GM12878 (cell line): ENCODE measurements at regions not wholly inside any gene's neighbourhood (a gene's known extent, or its start where the extent isn't known, plus 50 kb on each side); places are given as distances from the start of the nearest gene placed in this dataset.

Experiments used
- ATAC-seq: fragments of 200-7000 bp; cut with Tn5 transposase; 3 replicates; pipeline ENCODE4 v1.9.1; 2020; ENCODE audit warnings: mild to moderate bottlenecking, moderate library complexity
- BruUV-seq: library from RNA; stranded (reverse); fragments of 400-500 nt; replicated peaks from 2 replicates; lab custom pipeline; 2021; lab: Mats Ljungman, UMichigan
- CTCF ChIA-PET: fragments of 300-600 bp; sonication (Branson Sonifier 250); formaldehyde crosslinking; extraction: SDS; loops from one replicate; lab custom pipeline; 2021; ENCODE audit warnings: inconsistent platforms; lab: Yijun Ruan, JAX
- POLR2A ChIA-PET: fragments of 350-600 bp; formaldehyde crosslinking; extraction: SDS; loops from one replicate; lab custom pipeline; 2021; ENCODE audit warnings: inconsistent platforms; lab: Charles Lee
- RAD21 ChIA-PET: fragments of 300-600 bp; sonication (Branson Sonifier 250); formaldehyde crosslinking; loops from one replicate; lab custom pipeline; 2023; ENCODE audit warnings: antibody characterized with exemption; ENCODE audit not compliant: unreplicated experiment; lab: Charles Lee
- SMC1A ChIA-PET: fragments of 300-600 bp; sonication (Branson Sonifier 250); formaldehyde crosslinking; loops from one replicate; lab custom pipeline; 2023; ENCODE audit not compliant: unreplicated experiment, uncharacterized antibody; lab: Charles Lee
- DNase-seq: peaks from one replicate; pipeline ENCODE4 v3.0.0-alpha.2; 2011; ENCODE audit warnings: low read depth, low spot score
- FAIRE-seq: peaks from 3 replicates; lab custom pipeline; 2011; peaks lifted over from hg19 to GRCh38; lab: Jason Lieb, UNC
- H2AFZ ChIP-seq: 2 replicates; pipeline ENCODE4 v1.6.0; 2011; ENCODE audit warnings: low read depth, low read length, control low read depth; ENCODE audit not compliant: control insufficient read depth
- H3K27ac ChIP-seq: 2 replicates; pipeline ENCODE4 v1.5.1; 2011; ENCODE audit warnings: control low read depth; ENCODE audit not compliant: control insufficient read depth, insufficient read depth
- H3K27me3 ChIP-seq, 2 experiments: replicated peaks in 1 of 2; 2 replicates each; pipeline versions ENCODE4 v1.6.0 to v1.6.1; 2011; ENCODE audit warnings: low read length in 1 of 2; ENCODE audit not compliant: control insufficient read depth in 2 of 2, insufficient read depth in 2 of 2
- H3K36me3 ChIP-seq, 2 experiments: 2 replicates each; pipeline ENCODE4 v1.5.1; 2011; ENCODE audit warnings: low read length in 1 of 2; ENCODE audit not compliant: control insufficient read depth in 2 of 2, insufficient read depth in 2 of 2
- H3K4me1 ChIP-seq: 2 replicates; pipeline ENCODE4 v1.6.1; 2011; ENCODE audit warnings: mild to moderate bottlenecking, low read length, moderate library complexity, mixed read lengths; ENCODE audit not compliant: control insufficient read depth, insufficient read depth
- H3K4me2 ChIP-seq: 2 replicates; pipeline ENCODE4 v1.6.0; 2011; ENCODE audit warnings: control low read depth; ENCODE audit not compliant: control insufficient read depth, insufficient read depth
- H3K4me3 ChIP-seq: fragments of 200-600 bp; sonication (generic); 2 replicates; pipeline ENCODE4 v1.5.1; 2016
- H3K79me2 ChIP-seq: 2 replicates; pipeline ENCODE4 v1.6.0; 2011; ENCODE audit warnings: low read length; ENCODE audit not compliant: control insufficient read depth, insufficient read depth
- H3K9ac ChIP-seq: 2 replicates; pipeline ENCODE4 v1.8.0; 2011; ENCODE audit warnings: low read length, control low read depth, mixed read lengths; ENCODE audit not compliant: control insufficient read depth, insufficient read depth
- H3K9me3 ChIP-seq: replicated peaks from 3 replicates; pipeline ENCODE4 v1.5.1; 2011; ENCODE audit warnings: mild to moderate bottlenecking, low read length; ENCODE audit not compliant: control insufficient read depth, insufficient read depth
- H4K20me1 ChIP-seq: 2 replicates; pipeline ENCODE4 v1.6.0; 2011; ENCODE audit not compliant: control insufficient read depth, insufficient read depth
- CBX3 ChIP-seq: fragments of 200-600 bp; sonication (generic); IDR thresholded peaks from 2 replicates; pipeline ENCODE4 v1.6.1; 2016; ENCODE audit warnings: low read depth, borderline replicate concordance
- FOXK2 ChIP-seq: fragments of 450-650 bp; IDR thresholded peaks from 2 replicates; pipeline ENCODE4 v1.6.1; 2017; ENCODE audit warnings: mild to moderate bottlenecking, moderate library complexity
- IRF5 ChIP-seq: fragments of 450-650 bp; IDR thresholded peaks from 2 replicates; pipeline ENCODE4 v1.6.1; 2017; ENCODE audit warnings: borderline replicate concordance
- POU2F2 ChIP-seq: IDR thresholded peaks from 3 replicates; pipeline ENCODE4 v1.6.1; 2011; ENCODE audit warnings: low read depth, mild to moderate bottlenecking, low read length, borderline replicate concordance
- PRDM15 ChIP-seq: fragments of 450-650 bp; formaldehyde crosslinking; IDR thresholded peaks from 2 replicates; pipeline ENCODE4 v1.4.0; 2020; ENCODE audit warnings: mild to moderate bottlenecking, moderate library complexity
- RAD21 ChIP-seq: IDR thresholded peaks from 2 replicates; pipeline ENCODE4 v1.6.1; 2011; ENCODE audit warnings: mild to moderate bottlenecking, low read depth, low read length, moderate library complexity; ENCODE audit not compliant: insufficient read depth
- SKIL ChIP-seq: fragments of 450-650 bp; IDR thresholded peaks from 2 replicates; pipeline ENCODE4 v1.6.1; 2017; ENCODE audit warnings: mild to moderate bottlenecking, low read depth, inconsistent platforms; ENCODE audit not compliant: poor library complexity, severe bottlenecking
- SREBF1 ChIP-seq: IDR thresholded peaks from 2 replicates; pipeline ENCODE4 v1.6.1; 2012; ENCODE audit warnings: mild to moderate bottlenecking, low read length
- STAT3 ChIP-seq: IDR thresholded peaks from 2 replicates; pipeline ENCODE4 v1.6.1; 2011; ENCODE audit warnings: low read depth, low read length, improper control_type of control experiment
- ZBED1 ChIP-seq: IDR thresholded peaks from 2 replicates; pipeline ENCODE4 v1.6.1; 2016; ENCODE audit warnings: borderline replicate concordance
- WGBS: methylation state at CpG from one replicate; pipeline ENCODE4 v1.1.6; 2016; ENCODE audit warnings: low lambda C conversion rate; ENCODE audit not compliant: insufficient replicate concordance, insufficient coverage; ENCODE audit errors: missing lambda C conversion rate; 5-methylcytosine and 5-hydroxymethylcytosine counted together
- in situ Hi-C: fragments of 300-500 bp; cut with MboI; formaldehyde crosslinking; loops from 9 replicates; pipeline ENCODE4 v1.14.3; 2018; ENCODE audit warnings: mixed read lengths
- intact Hi-C: fragments of 100-400 bp; cut with micrococcal nuclease; formaldehyde crosslinking; loops from one replicate; pipeline ENCODE4 v1.14.2; 2022; ENCODE audit not compliant: unreplicated experiment

GRCh38 chr6:168132531-168133167, 53.6 kb upstream of the FRMD1 start:
- no peak overlapping the region for H3K4me3 ChIP-seq
- TF ChIP-seq SKIL (no peak), IRF5 (no peak), POU2F2 (no peak), CBX3 (no peak), STAT3 (no peak), PRDM15 (no peak), FOXK2 (no peak), RAD21 (no peak), SREBF1 (no peak), ZBED1 (no peak)
- TF ChIP-seq, all 136 proteins: peak for 0
- H2AFZ ChIP-seq = no peak overlapping the region
- BruUV-seq = no TSS peak
- SMC1A ChIA-PET = no interaction called here
- no peak for FAIRE-seq
- no peak for DNase-seq
- in situ Hi-C loops (no loop called here), intact Hi-C loops (no loop called here)
- CTCF ChIA-PET = no interaction called here
- no peaks in the 10 kb centered on the region for H3K9me3 ChIP-seq
- WGBS = 43% methylated on average over 30 of the region's 34 CpGs
- no peaks in the 10 kb centered on the region for H3K36me3 ChIP-seq
- no peak overlapping the region for H3K27ac ChIP-seq
- no peak for ATAC-seq
- H3K4me1 ChIP-seq = no peaks in the 10 kb centered on the region
- H3K9ac ChIP-seq = no peak overlapping the region
- H3K4me2 ChIP-seq = no peak overlapping the region
- RAD21 ChIA-PET = no interaction called here
- no peaks in the 10 kb centered on the region for H3K27me3 ChIP-seq
- H4K20me1 ChIP-seq = no peaks in the 10 kb centered on the region
- POLR2A ChIA-PET = no interaction called here
- no peaks in the 10 kb centered on the region for H3K79me2 ChIP-seq
